GM23338 (cell line): ENCODE measurements at regions not wholly inside any gene's neighbourhood (a gene's known extent, or its start where the extent isn't known, plus 50 kb on each side); places are given as distances from the start of the nearest gene placed in this dataset.

Source experiments
- ATAC-seq: fragments of 200-7000 bp; cut with Tn5 transposase; 3 replicates; pipeline ENCODE4 v1.9.1; 2020
- DNase-seq: peaks from one replicate; pipeline ENCODE4 v3.0.0-alpha.2; 2015; ENCODE audit warnings: low spot score
- H2AFZ ChIP-seq: fragments of 200-600 bp; sonication (generic); 2 replicates; pipeline ENCODE4 v1.8.0; 2016; ENCODE audit warnings: antibody characterized with exemption, mild to moderate bottlenecking, moderate library complexity
- H3F3A ChIP-seq: fragments of 200-600 bp; sonication (generic); replicated peaks from 2 replicates; pipeline ENCODE4 v1.8.0; 2017; ENCODE audit warnings: antibody characterized with exemption, mixed run types, low read depth
- H3K27ac ChIP-seq: fragments of 200-600 bp; sonication (generic); 2 replicates; pipeline ENCODE4 v1.6.1; 2016; ENCODE audit warnings: low read depth
- H3K27me3 ChIP-seq: fragments of 200-600 bp; sonication (generic); 2 replicates; pipeline ENCODE4 v1.8.0; 2016; ENCODE audit warnings: mild to moderate bottlenecking, mixed run types, moderate library complexity; ENCODE audit not compliant: insufficient read depth
- H3K36me3 ChIP-seq: fragments of 200-600 bp; sonication (generic); 2 replicates; pipeline ENCODE4 v1.8.0; 2016; ENCODE audit warnings: mild to moderate bottlenecking; ENCODE audit not compliant: insufficient read depth
- H3K4me1 ChIP-seq: fragments of 200-600 bp; sonication (generic); 2 replicates; pipeline ENCODE4 v1.8.0; 2016; ENCODE audit warnings: mild to moderate bottlenecking, moderate library complexity; ENCODE audit not compliant: insufficient read depth
- H3K4me2 ChIP-seq: fragments of 200-600 bp; sonication (generic); 2 replicates; pipeline ENCODE4 v1.7.1; 2017; ENCODE audit warnings: mixed run types
- H3K4me3 ChIP-seq: fragments of 200-600 bp; sonication (generic); 2 replicates; pipeline ENCODE4 v1.6.1; 2016; ENCODE audit warnings: mixed run types
- H3K79me2 ChIP-seq: fragments of 200-600 bp; sonication (generic); replicated peaks from 2 replicates; pipeline ENCODE4 v1.8.0; 2017; ENCODE audit warnings: mild to moderate bottlenecking; ENCODE audit not compliant: insufficient read depth
- H3K9me2 ChIP-seq: fragments of 200-600 bp; sonication (generic); 2 replicates; pipeline ENCODE4 v1.8.0; 2017; ENCODE audit not compliant: insufficient read depth
- H4K20me1 ChIP-seq: fragments of 200-600 bp; sonication (generic); replicated peaks from 2 replicates; pipeline ENCODE4 v1.8.0; 2017; ENCODE audit warnings: mild to moderate bottlenecking; ENCODE audit not compliant: insufficient read depth
- H3K27ac Mint-ChIP-seq: 2 replicates; pipeline ENCODE4 v1.8.0; 2020; ENCODE audit warnings: inconsistent platforms, mild to moderate bottlenecking, moderate library complexity, mixed read lengths
- H3K27me3 Mint-ChIP-seq: 3 replicates; pipeline ENCODE4 v1.8.0; 2022; ENCODE audit warnings: low read depth, mild to moderate bottlenecking, moderate library complexity, mixed read lengths, inconsistent platforms; ENCODE audit not compliant: insufficient read depth, poor library complexity
- H3K36me3 Mint-ChIP-seq: 3 replicates; pipeline ENCODE4 v1.8.0; 2021; ENCODE audit warnings: low read depth, mild to moderate bottlenecking, inconsistent platforms, moderate library complexity, mixed read lengths
- H3K4me1 Mint-ChIP-seq: 3 replicates; pipeline ENCODE4 v1.8.0; 2020; ENCODE audit warnings: mild to moderate bottlenecking, inconsistent platforms, mixed read lengths
- H3K4me3 Mint-ChIP-seq: 3 replicates; pipeline ENCODE4 v1.8.0; 2021; ENCODE audit warnings: moderate library complexity, mild to moderate bottlenecking, inconsistent platforms, mixed read lengths
- H3K9me3 Mint-ChIP-seq: 3 replicates; pipeline ENCODE4 v1.8.0; 2020; ENCODE audit warnings: moderate library complexity, mild to moderate bottlenecking, inconsistent platforms, mixed read lengths
- EZH2phosphoT487 ChIP-seq: fragments of 200-600 bp; sonication (generic); IDR thresholded peaks from one replicate; pipeline ENCODE4 v1.8.1; 2018; ENCODE audit warnings: antibody characterized with exemption; ENCODE audit not compliant: unreplicated experiment
- JUNB ChIP-seq: IDR thresholded peaks from one replicate; pipeline ENCODE4 v1.6.1; 2016; ENCODE audit warnings: antibody characterized with exemption; ENCODE audit not compliant: unreplicated experiment
- NANOG ChIP-seq: IDR thresholded peaks from 2 replicates; pipeline ENCODE4 v1.6.1; 2016; ENCODE audit warnings: antibody characterized with exemption, borderline replicate concordance
- STAT1 ChIP-seq: IDR thresholded peaks from one replicate; pipeline ENCODE4 v1.6.1; 2016; ENCODE audit warnings: antibody characterized with exemption; ENCODE audit not compliant: unreplicated experiment
- ZNF114 ChIP-seq: fragments of 250-450 bp; sonication (Bioruptor Pico); IDR thresholded peaks from 2 replicates; pipeline ENCODE4 v1.5.0; 2020; ENCODE audit warnings: mild to moderate bottlenecking, moderate library complexity
- ZNF331 ChIP-seq: fragments of 250-450 bp; sonication (Bioruptor Pico); IDR thresholded peaks from 2 replicates; pipeline ENCODE4 v1.5.0; 2020; ENCODE audit warnings: low read depth, mild to moderate bottlenecking, moderate library complexity
- TF ChIP-seq, protein P1 (sequence below), 2 experiments: fragments of 200-600 bp in 1 of 2; sonication (generic) in 1 of 2; conservative IDR thresholded peaks; 2 replicates each; pipeline versions ENCODE4 v1.5.1 to v1.6.1; 2016 to 2017; ENCODE audit warnings: antibody characterized with exemption in 2 of 2, low read depth in 2 of 2, mild to moderate bottlenecking in 2 of 2, moderate library complexity in 1 of 2
- TF ChIP-seq, protein P2 (sequence below): fragments of 250-450 bp; sonication (Bioruptor Pico); IDR thresholded peaks from 2 replicates; pipeline ENCODE4 v1.5.0; 2020; ENCODE audit warnings: mild to moderate bottlenecking, moderate library complexity

DNA sequence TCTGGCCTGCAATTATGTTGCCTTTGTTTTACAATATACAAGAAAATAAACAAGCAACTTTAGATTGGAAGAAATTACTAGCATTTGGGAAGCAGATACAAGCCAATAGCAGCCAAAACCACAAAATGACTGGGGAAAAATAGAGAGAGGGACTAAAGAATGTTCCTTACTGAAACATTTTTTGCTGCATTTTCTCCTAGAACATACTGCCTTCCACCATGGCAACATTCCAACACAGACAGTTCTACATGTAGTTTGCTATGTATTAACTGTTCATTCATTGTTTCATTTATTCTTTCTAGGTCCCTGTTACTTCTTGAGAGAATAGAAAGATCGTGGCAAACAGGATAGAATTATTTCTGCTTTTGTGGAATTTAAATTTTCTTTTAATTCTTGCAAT, 530.2 kb downstream of the RPS29 start (continued):
- TF ChIP-seq, protein P1, sequence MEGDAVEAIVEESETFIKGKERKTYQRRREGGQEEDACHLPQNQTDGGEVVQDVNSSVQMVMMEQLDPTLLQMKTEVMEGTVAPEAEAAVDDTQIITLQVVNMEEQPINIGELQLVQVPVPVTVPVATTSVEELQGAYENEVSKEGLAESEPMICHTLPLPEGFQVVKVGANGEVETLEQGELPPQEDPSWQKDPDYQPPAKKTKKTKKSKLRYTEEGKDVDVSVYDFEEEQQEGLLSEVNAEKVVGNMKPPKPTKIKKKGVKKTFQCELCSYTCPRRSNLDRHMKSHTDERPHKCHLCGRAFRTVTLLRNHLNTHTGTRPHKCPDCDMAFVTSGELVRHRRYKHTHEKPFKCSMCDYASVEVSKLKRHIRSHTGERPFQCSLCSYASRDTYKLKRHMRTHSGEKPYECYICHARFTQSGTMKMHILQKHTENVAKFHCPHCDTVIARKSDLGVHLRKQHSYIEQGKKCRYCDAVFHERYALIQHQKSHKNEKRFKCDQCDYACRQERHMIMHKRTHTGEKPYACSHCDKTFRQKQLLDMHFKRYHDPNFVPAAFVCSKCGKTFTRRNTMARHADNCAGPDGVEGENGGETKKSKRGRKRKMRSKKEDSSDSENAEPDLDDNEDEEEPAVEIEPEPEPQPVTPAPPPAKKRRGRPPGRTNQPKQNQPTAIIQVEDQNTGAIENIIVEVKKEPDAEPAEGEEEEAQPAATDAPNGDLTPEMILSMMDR (conservative IDR thresholded peaks at IDR 0.05; ENCODE audit: low read depth in 2 of 2) = no peak
- TF ChIP-seq ZNF331 = no peak

DNA sequence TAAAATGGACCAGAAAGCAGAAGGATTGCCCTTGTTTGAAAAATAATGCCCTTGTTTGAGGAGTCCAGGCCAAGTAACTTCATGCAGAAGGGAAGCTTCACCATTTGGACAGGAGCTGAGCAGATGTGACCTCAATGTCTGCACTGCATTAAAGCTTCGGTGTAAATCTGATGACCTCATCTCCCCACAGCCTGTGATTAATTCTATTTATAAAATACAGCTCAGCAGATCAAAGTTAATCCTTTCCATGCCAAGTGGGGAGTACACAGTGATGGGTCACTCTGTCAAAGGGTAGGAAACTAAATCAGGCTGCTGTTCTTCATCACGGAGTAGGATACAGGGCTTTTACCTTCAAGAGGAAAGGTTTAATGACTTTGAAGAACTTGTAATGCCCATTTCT, 533.7 kb downstream of the RPS29 start:
- no peaks in the 10 kb centered on the region; the same call in none of the 2 replicates for H3K9me2 ChIP-seq
- no peak overlapping the region for H3K4me2 ChIP-seq
- Mint-ChIP-seq H3K36me3 (no peaks in the 10 kb centered on the region), H3K9me3 (no peaks in the 10 kb centered on the region), H3K4me3 (no peak overlapping the region), H3K4me1 (peaks cover 11% of the 10 kb centered on the region; the same call in 2 of the 3 replicates), H3K27ac (no peak overlapping the region), H3K27me3 (no peaks in the 10 kb centered on the region)
- H3K36me3 ChIP-seq = no peaks in the 10 kb centered on the region
- no peaks in the 10 kb centered on the region for H3K4me1 ChIP-seq
- no peak for DNase-seq
- H3F3A ChIP-seq = no peaks in the 10 kb centered on the region
- H3K27ac ChIP-seq = no peak overlapping the region
- no peaks in the 10 kb centered on the region for H4K20me1 ChIP-seq
- no peaks in the 10 kb centered on the region for H3K79me2 ChIP-seq
- no peak overlapping the region for H2AFZ ChIP-seq
- no peak for TF ChIP-seq EZH2phosphoT487
- TF ChIP-seq, protein P2, sequence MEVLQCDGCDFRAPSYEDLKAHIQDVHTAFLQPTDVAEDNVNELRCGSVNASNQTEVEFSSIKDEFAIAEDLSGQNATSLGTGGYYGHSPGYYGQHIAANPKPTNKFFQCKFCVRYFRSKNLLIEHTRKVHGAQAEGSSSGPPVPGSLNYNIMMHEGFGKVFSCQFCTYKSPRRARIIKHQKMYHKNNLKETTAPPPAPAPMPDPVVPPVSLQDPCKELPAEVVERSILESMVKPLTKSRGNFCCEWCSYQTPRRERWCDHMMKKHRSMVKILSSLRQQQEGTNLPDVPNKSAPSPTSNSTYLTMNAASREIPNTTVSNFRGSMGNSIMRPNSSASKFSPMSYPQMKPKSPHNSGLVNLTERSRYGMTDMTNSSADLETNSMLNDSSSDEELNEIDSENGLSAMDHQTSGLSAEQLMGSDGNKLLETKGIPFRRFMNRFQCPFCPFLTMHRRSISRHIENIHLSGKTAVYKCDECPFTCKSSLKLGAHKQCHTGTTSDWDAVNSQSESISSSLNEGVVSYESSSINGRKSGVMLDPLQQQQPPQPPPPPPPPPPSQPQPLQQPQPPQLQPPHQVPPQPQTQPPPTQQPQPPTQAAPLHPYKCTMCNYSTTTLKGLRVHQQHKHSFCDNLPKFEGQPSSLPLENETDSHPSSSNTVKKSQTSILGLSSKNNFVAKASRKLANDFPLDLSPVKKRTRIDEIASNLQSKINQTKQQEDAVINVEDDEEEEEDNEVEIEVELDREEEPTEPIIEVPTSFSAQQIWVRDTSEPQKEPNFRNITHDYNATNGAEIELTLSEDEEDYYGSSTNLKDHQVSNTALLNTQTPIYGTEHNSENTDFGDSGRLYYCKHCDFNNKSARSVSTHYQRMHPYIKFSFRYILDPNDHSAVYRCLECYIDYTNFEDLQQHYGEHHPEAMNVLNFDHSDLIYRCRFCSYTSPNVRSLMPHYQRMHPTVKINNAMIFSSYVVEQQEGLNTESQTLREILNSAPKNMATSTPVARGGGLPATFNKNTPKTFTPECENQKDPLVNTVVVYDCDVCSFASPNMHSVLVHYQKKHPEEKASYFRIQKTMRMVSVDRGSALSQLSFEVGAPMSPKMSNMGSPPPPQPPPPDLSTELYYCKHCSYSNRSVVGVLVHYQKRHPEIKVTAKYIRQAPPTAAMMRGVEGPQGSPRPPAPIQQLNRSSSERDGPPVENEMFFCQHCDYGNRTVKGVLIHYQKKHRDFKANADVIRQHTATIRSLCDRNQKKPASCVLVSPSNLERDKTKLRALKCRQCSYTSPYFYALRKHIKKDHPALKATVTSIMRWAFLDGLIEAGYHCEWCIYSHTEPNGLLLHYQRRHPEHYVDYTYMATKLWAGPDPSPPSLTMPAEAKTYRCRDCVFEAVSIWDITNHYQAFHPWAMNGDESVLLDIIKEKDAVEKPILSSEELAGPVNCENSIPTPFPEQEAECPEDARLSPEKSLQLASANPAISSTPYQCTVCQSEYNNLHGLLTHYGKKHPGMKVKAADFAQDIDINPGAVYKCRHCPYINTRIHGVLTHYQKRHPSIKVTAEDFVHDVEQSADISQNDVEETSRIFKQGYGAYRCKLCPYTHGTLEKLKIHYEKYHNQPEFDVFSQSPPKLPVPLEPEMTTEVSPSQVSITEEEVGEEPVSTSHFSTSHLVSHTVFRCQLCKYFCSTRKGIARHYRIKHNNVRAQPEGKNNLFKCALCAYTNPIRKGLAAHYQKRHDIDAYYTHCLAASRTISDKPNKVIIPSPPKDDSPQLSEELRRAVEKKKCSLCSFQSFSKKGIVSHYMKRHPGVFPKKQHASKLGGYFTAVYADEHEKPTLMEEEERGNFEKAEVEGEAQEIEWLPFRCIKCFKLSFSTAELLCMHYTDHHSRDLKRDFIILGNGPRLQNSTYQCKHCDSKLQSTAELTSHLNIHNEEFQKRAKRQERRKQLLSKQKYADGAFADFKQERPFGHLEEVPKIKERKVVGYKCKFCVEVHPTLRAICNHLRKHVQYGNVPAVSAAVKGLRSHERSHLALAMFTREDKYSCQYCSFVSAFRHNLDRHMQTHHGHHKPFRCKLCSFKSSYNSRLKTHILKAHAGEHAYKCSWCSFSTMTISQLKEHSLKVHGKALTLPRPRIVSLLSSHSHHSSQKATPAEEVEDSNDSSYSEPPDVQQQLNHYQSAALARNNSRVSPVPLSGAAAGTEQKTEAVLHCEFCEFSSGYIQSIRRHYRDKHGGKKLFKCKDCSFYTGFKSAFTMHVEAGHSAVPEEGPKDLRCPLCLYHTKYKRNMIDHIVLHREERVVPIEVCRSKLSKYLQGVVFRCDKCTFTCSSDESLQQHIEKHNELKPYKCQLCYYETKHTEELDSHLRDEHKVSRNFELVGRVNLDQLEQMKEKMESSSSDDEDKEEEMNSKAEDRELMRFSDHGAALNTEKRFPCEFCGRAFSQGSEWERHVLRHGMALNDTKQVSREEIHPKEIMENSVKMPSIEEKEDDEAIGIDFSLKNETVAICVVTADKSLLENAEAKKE (CRISPR knock-in tag) = no peak
- no peak for TF ChIP-seq JUNB
- TF ChIP-seq, protein P1 (conservative IDR thresholded peaks at IDR 0.05; ENCODE audit: low read depth in 2 of 2) = no peak
- no peak for TF ChIP-seq NANOG
- no peak for TF ChIP-seq STAT1
- TF ChIP-seq ZNF114 (CRISPR knock-in tag) = no peak
- ATAC-seq = no peak
- H3K4me3 ChIP-seq = no peak overlapping the region
- no peaks in the 10 kb centered on the region for H3K27me3 ChIP-seq
